HG02981 (cell line): ENCODE measurements at regions not wholly inside any gene's neighbourhood (a gene's known extent, or its start where the extent isn't known, plus 50 kb on each side); places are given as distances from the start of the nearest gene placed in this dataset.

Experiments
- ATAC-seq: cut with Tn5 transposase; IDR thresholded peaks from one replicate; pipeline ENCODE4 v1.9.1; 2021; ENCODE audit warnings: mild to moderate bottlenecking, moderate library complexity; ENCODE audit not compliant: unreplicated experiment

GRCh38 chr4:112889619-112890527 lies 159.6 kb upstream of the ANK2 start:
- ATAC-seq: no peak

- no peak for ATAC-seq
Observed at GRCh38 chr4:112894480-112894879, 155.0 kb upstream of the ANK2 start.

GRCh38 chr4:112894951-112895350 lies 154.5 kb upstream of the ANK2 start:
- ATAC-seq: no peak

GRCh38 chr4:112895811-112896608 lies 153.4 kb upstream of the ANK2 start:
- ATAC-seq: no peak

GRCh38 chr4:112896609-112897190 lies 152.8 kb upstream of the ANK2 start:
- no peak for ATAC-seq

- ATAC-seq: no peak
Observed at GRCh38 chr4:112897543-112897942, 151.9 kb upstream of the ANK2 start.

- no peak for ATAC-seq
Observed at GRCh38 chr4:112898357-112899141, 150.9 kb upstream of the ANK2 start.

GRCh38 chr4:112900416-112900815 lies 149.0 kb upstream of the ANK2 start:
- ATAC-seq: no peak

- ATAC-seq: no peak
Observed at GRCh38 chr4:112901962-112902411, 147.5 kb upstream of the ANK2 start.

- ATAC-seq: no peak
Observed at GRCh38 chr4:112905728-112906127, 143.7 kb upstream of the ANK2 start.

GRCh38 chr4:112908511-112908910 lies 140.9 kb upstream of the ANK2 start:
- no peak for ATAC-seq

- no peak for ATAC-seq
Observed at GRCh38 chr4:112910109-112910736, 139.2 kb upstream of the ANK2 start.

- no peak for ATAC-seq
Observed at GRCh38 chr4:112916868-112917267, 132.6 kb upstream of the ANK2 start.

GRCh38 chr4:112923516-112923915 lies 125.9 kb upstream of the ANK2 start:
- ATAC-seq: no peak

- ATAC-seq: no peak
Observed at GRCh38 chr4:112926819-112927218, 122.6 kb upstream of the ANK2 start.

GRCh38 chr4:112927544-112927943 lies 121.9 kb upstream of the ANK2 start:
- ATAC-seq: no peak

GRCh38 chr4:112931001-112931400 lies 118.5 kb upstream of the ANK2 start:
- no peak for ATAC-seq

GRCh38 chr4:112933790-112934189 lies 115.7 kb upstream of the ANK2 start:
- no peak for ATAC-seq

- ATAC-seq: no peak
Observed at GRCh38 chr4:112938461-112939058, 110.9 kb upstream of the ANK2 start.

GRCh38 chr4:112939901-112940300 lies 109.6 kb upstream of the ANK2 start:
- no peak for ATAC-seq
